ENCODE measurements at regions not wholly inside any gene's neighbourhood (a gene's known extent, or its start where the extent isn't known, plus 50 kb on each side); places are given as distances from the start of the nearest gene placed in this dataset.

GRCh38 chr5:40240111-40240510 is 439.6 kb upstream of the PTGER4 start:
- Histone ChIP-seq H3K9me3 (no peaks in the 10 kb centered on the region), H3K4me3 (no peak overlapping the region), H3K4me1 (ENCODE audit: low read depth) (no peaks in the 10 kb centered on the region), H3K36me3 (ENCODE audit: low read depth) (no peaks in the 10 kb centered on the region)
- no peak for ATAC-seq
- intact Hi-C loops (cut with DNase I, micrococcal nuclease): no loop called here
- no peak for DNase-seq
- TF ChIP-seq CTCF (IDR thresholded peaks at IDR 0.05): no peak

DNA sequence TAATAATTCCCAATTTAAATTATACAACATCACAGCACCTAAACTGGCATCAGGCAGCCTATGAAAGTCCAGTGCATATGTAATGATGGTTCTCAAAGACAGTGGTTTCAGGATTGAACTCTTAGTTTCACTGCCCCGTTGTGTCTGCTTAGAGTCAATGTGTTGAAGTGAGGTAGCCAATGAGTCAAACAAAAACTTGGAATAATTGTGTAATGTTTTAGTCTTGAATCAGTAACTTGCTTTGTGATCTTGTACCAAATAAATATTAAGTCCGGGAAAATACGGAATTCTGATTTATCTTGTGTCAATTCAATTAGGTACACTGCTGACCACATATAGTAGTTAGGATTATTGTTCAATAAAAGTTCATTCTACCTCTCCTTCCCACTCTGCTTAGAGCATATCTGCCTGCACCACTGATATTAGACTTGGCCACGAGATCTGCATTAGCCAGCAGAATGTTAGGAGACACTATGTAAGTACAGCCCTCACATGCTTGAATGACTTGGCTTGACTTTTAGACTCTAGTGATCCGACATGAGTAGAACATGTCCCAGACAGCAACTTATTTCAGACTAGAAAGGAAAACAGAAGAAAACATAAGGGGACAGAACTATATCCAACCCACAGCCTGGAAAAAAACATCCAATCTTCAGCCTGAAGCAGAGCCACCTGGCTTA is 441.5 kb upstream of the PTGER4 start:
- Histone ChIP-seq H3K4me1 (ENCODE audit: low read depth) (no peaks in the 10 kb centered on the region), H3K9me3 (no peaks in the 10 kb centered on the region), H3K36me3 (ENCODE audit: low read depth) (no peaks in the 10 kb centered on the region), H3K4me3 (no peak overlapping the region)
- no peak for ATAC-seq
- intact Hi-C loops (cut with DNase I, micrococcal nuclease): no loop called here
- no peak for DNase-seq
- TF ChIP-seq CTCF (IDR thresholded peaks at IDR 0.05): no peak

DNA sequence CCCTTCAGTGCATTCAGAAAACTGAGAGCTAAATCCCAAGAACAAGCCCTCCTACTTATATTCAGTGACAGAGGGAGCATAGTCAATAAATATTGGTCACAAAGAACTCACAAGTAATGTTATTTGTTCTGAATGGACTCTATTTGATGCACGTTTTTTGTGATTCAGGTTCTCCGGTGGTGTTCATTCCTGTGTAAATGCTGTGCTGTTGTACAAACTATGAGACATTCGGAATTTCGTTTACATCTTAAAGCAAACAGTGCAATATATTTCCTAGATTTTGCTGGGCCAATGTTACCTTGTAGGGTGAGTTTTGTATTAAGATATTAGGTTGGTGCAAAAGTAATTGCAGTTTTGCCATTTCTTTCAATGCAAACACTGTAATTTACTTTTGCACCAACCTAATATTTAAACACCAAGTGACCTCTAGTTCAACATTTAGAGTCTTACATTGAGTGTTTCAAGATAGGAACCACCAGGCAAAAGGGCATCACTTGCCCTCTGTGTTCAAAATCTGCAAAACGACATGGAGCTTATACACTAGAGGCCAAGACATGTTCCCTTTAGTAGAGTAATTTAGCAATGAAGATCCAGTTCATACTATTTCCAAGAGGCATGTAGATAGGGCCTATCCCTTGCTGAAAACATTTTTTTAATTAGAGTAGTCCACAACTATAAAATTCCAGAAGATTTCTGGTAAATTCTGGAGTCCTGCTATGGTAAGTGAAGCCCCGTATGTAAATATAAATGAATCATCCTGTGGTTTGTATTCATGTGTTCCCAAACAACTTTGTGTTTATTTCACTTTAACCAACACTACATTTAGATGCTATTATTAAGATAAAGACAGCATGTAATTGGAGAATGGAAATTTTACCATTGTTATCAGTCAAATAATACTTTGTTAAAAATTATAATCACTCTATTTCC is 444.0 kb upstream of the PTGER4 start:
- H3K36me3 ChIP-seq (ENCODE audit: low read depth): no peaks in the 10 kb centered on the region
- no peak for TF ChIP-seq CTCF (IDR thresholded peaks at IDR 0.05)
- DNase-seq: no peak
- H3K4me1 ChIP-seq (ENCODE audit: low read depth): no peaks in the 10 kb centered on the region
- intact Hi-C loops (cut with DNase I, micrococcal nuclease): no loop called here
- no peak for ATAC-seq
- H3K4me3 ChIP-seq: no peak overlapping the region
- H3K9me3 ChIP-seq: no peaks in the 10 kb centered on the region

GRCh38 chr5:40233268-40233667 is 446.4 kb upstream of the PTGER4 start:
- intact Hi-C loops (cut with DNase I, micrococcal nuclease): no loop called here
- TF ChIP-seq CTCF (IDR thresholded peaks at IDR 0.05): no peak
- H3K4me1 ChIP-seq (ENCODE audit: low read depth): no peaks in the 10 kb centered on the region
- DNase-seq (no peak), ATAC-seq (no peak)
- H3K36me3 ChIP-seq (ENCODE audit: low read depth): no peaks in the 10 kb centered on the region
- H3K9me3 ChIP-seq: no peaks in the 10 kb centered on the region
- H3K4me3 ChIP-seq: no peak overlapping the region

DNA sequence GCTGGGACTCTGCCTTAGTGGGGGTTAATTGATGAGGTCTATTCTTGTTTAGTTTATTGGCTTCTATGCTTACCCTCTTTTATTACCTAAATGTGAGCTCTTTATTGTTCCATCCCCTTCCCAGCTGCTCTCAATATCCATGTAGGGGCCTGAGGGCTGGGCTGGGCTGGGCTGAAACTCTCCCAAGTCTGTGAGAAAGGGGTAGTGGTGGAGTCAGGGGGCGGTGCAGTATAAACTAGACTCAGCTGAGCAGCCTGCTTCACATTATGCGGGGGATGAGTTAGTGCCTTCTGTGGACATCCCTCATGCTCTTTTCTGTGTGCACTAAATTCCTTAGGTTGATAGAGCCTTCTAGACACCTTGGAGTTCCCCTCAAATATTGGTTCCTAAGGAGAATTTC is 451.8 kb upstream of the PTGER4 start:
- H3K9me3 ChIP-seq: no peaks in the 10 kb centered on the region
- H3K4me1 ChIP-seq (ENCODE audit: low read depth): no peaks in the 10 kb centered on the region
- DNase-seq (no peak), ATAC-seq (no peak)
- intact Hi-C loops (cut with DNase I, micrococcal nuclease): no loop called here
- no peak for TF ChIP-seq CTCF (IDR thresholded peaks at IDR 0.05)
- H3K36me3 ChIP-seq (ENCODE audit: low read depth): no peaks in the 10 kb centered on the region
- no peak overlapping the region for H3K4me3 ChIP-seq
